GM23248 (cell line): ENCODE measurements at regions not wholly inside any gene's neighbourhood (a gene's known extent, or its start where the extent isn't known, plus 50 kb on each side); places are given as distances from the start of the nearest gene placed in this dataset.

ENCODE experiments used
- DNase-seq: peaks from one replicate; pipeline ENCODE4 v3.0.0-alpha.2; 2015
- H2AFZ ChIP-seq: fragments of 200-600 bp; sonication (generic); 2 replicates; pipeline ENCODE4 v1.6.1; 2016; ENCODE audit warnings: antibody characterized with exemption
- H3F3A ChIP-seq: fragments of 200-600 bp; sonication (generic); 2 replicates; pipeline ENCODE4 v1.6.1; 2016; ENCODE audit warnings: mild to moderate bottlenecking, antibody characterized with exemption, mixed run types; ENCODE audit not compliant: insufficient read depth
- H3K27ac ChIP-seq: fragments of 200-600 bp; sonication (generic); 2 replicates; pipeline ENCODE4 v1.5.1; 2016; ENCODE audit warnings: mild to moderate bottlenecking
- H3K27me3 ChIP-seq: fragments of 200-600 bp; sonication (generic); replicated peaks from 2 replicates; pipeline ENCODE4 v1.6.1; 2016; ENCODE audit warnings: mild to moderate bottlenecking; ENCODE audit not compliant: insufficient read depth
- H3K36me3 ChIP-seq: fragments of 200-600 bp; sonication (generic); 2 replicates; pipeline ENCODE4 v1.6.1; 2016; ENCODE audit warnings: low read depth, mild to moderate bottlenecking
- H3K4me1 ChIP-seq: fragments of 200-600 bp; sonication (generic); 2 replicates; pipeline ENCODE4 v1.6.1; 2016; ENCODE audit warnings: mild to moderate bottlenecking; ENCODE audit not compliant: insufficient read depth
- H3K4me2 ChIP-seq: fragments of 200-600 bp; sonication (generic); one replicate; pipeline ENCODE4 v1.6.1; 2016; ENCODE audit warnings: mild to moderate bottlenecking; ENCODE audit not compliant: unreplicated experiment
- H3K4me3 ChIP-seq: fragments of 200-600 bp; sonication (generic); 2 replicates; pipeline ENCODE4 v1.5.1; 2016; ENCODE audit warnings: mild to moderate bottlenecking
- H3K79me2 ChIP-seq: fragments of 200-600 bp; sonication (generic); 2 replicates; pipeline ENCODE4 v1.6.1; 2016; ENCODE audit warnings: mild to moderate bottlenecking; ENCODE audit not compliant: insufficient read depth
- H3K9ac ChIP-seq: fragments of 200-600 bp; sonication (generic); 2 replicates; pipeline ENCODE4 v1.6.1; 2016; ENCODE audit warnings: mild to moderate bottlenecking
- H3K9me2 ChIP-seq: fragments of 200-600 bp; sonication (generic); 2 replicates; pipeline ENCODE4 v1.6.1; 2016; ENCODE audit warnings: mixed run types, mild to moderate bottlenecking, moderate library complexity; ENCODE audit not compliant: insufficient read depth
- H3K9me3 ChIP-seq: fragments of 200-600 bp; sonication (generic); one replicate; pipeline ENCODE4 v1.6.1; 2017; ENCODE audit warnings: low read depth
- H4K20me1 ChIP-seq: fragments of 200-600 bp; sonication (generic); 2 replicates; pipeline ENCODE4 v1.6.0; 2016; ENCODE audit not compliant: insufficient read depth
- EZH2 ChIP-seq: fragments of 200-600 bp; sonication (generic); IDR thresholded peaks from 2 replicates; pipeline ENCODE4 v1.6.1; 2018; ENCODE audit warnings: antibody characterized with exemption, mild to moderate bottlenecking; ENCODE audit not compliant: insufficient read depth, poor library complexity, severe bottlenecking
- EZH2phosphoT487 ChIP-seq: fragments of 200-600 bp; sonication (generic); IDR thresholded peaks from 2 replicates; pipeline ENCODE4 v1.6.1; 2018; ENCODE audit warnings: antibody characterized with exemption, moderate library complexity, mild to moderate bottlenecking, low read depth; ENCODE audit not compliant: insufficient read depth
- WGBS, 2 experiments: methylation state at CpG; one replicate each; pipeline ENCODE4 v1.1.6; 2015 to 2017; ENCODE audit warnings: low lambda C conversion rate in 2 of 2, low coverage in 1 of 2; ENCODE audit errors: missing lambda C conversion rate in 2 of 2; 5-methylcytosine and 5-hydroxymethylcytosine counted together
- in situ Hi-C: fragments of 300-500 bp; cut with MboI; formaldehyde crosslinking; loops from 2 replicates; pipeline ENCODE4 v1.15.0; 2020

- H3K4me2 ChIP-seq, result no peak overlapping the region
- no peak overlapping the region for H3K27ac ChIP-seq
- TF ChIP-seq EZH2 (no peak), EZH2phosphoT487 (no peak)
- H3F3A ChIP-seq, result no peaks in the 10 kb centered on the region
- no peaks in the 10 kb centered on the region for H3K9me2 ChIP-seq
- DNase-seq, result no peak
- H3K36me3 ChIP-seq, result no peaks in the 10 kb centered on the region
- H3K4me1 ChIP-seq, result peaks cover under 1% of the 10 kb centered on the region; the same call in 1 of the 2 replicates
- in situ Hi-C loops, result no loop called here
- H3K9ac ChIP-seq, result no peak overlapping the region
- no peaks in the 10 kb centered on the region for H3K79me2 ChIP-seq
- H4K20me1 ChIP-seq, result no peaks in the 10 kb centered on the region
- H3K9me3 ChIP-seq, result no peaks in the 10 kb centered on the region
- no peak overlapping the region for H2AFZ ChIP-seq
- no peaks in the 10 kb centered on the region for H3K27me3 ChIP-seq
- no peak overlapping the region for H3K4me3 ChIP-seq
Measured at GRCh38 chr1:58988752-58989151, 204.9 kb upstream of the JUN start.

DNA sequence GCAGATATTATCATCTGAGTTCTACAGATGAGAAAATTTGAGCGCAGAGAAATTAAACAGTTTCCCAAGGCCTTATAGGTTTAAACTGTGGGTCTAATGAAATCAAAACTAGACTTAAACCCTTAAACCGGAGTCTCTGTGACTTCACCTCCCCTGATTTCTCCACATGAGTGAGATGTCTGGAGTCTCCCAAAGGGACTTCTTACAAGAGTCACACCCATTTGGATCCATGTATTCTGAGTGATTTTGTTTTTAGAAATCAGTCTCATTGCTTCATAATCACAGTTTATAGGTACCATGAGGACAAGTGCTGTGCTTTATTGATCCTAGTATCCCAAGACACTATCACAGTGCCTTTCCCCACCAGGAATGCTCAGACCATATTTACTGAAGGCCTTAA, 206.0 kb upstream of the JUN start:
- Histone ChIP-seq H3K27ac (no peak overlapping the region), H2AFZ (no peak overlapping the region), H3K4me2 (no peak overlapping the region), H3K36me3 (no peaks in the 10 kb centered on the region), H3K4me1 (no peaks in the 10 kb centered on the region), H3F3A (no peaks in the 10 kb centered on the region), H3K9me3 (no peaks in the 10 kb centered on the region), H3K27me3 (no peaks in the 10 kb centered on the region), H3K79me2 (no peaks in the 10 kb centered on the region), H3K9ac (no peak overlapping the region), H3K9me2 (no peaks in the 10 kb centered on the region), H4K20me1 (no peaks in the 10 kb centered on the region), H3K4me3 (no peak overlapping the region)
- no peak for TF ChIP-seq EZH2
- TF ChIP-seq EZH2phosphoT487, result no peak
- no peak for DNase-seq
- WGBS, 2 experiments, result 57 to 61% methylated on average over 2 of the region's 2 CpGs
- in situ Hi-C loops, result no loop called here

- no peak overlapping the region for H2AFZ ChIP-seq
- WGBS, 2 experiments, result 92 to 93% methylated on average over 1 of the region's 1 CpG
- no peak overlapping the region for H3K4me3 ChIP-seq
- no peaks in the 10 kb centered on the region for H3F3A ChIP-seq
- no peaks in the 10 kb centered on the region for H3K9me2 ChIP-seq
- H3K36me3 ChIP-seq, result no peaks in the 10 kb centered on the region
- in situ Hi-C loops, result no loop called here
- no peaks in the 10 kb centered on the region for H3K27me3 ChIP-seq
- no peaks in the 10 kb centered on the region for H3K9me3 ChIP-seq
- no peak overlapping the region for H3K27ac ChIP-seq
- TF ChIP-seq EZH2phosphoT487, result no peak
- no peak for TF ChIP-seq EZH2
- H3K79me2 ChIP-seq, result no peaks in the 10 kb centered on the region
- no peaks in the 10 kb centered on the region for H3K4me1 ChIP-seq
- no peak for DNase-seq
- no peaks in the 10 kb centered on the region for H4K20me1 ChIP-seq
- H3K9ac ChIP-seq, result no peak overlapping the region
- no peak overlapping the region for H3K4me2 ChIP-seq
Measured at GRCh38 chr1:58991305-58991704, 207.5 kb upstream of the JUN start.

DNA sequence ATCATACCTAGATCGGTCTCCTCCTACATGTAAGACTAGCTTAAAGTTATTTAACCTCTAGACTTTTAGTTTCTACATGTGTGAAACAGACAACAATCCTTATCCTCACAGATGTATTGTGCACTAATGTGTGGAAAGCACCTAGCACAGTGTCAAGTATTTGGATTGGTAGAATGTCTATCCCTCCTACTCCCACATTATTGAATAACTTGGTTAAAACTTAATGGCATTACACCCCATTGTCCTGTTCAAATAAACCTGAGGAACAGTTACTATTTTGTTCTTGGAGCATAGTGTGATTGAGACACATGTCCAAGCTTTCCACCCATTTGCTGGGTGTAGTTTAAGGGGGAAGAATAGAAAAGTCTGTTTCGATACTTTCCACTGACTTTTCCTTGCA, 208.8 kb upstream of the JUN start:
- H3K79me2 ChIP-seq, result no peaks in the 10 kb centered on the region
- no peaks in the 10 kb centered on the region for H3F3A ChIP-seq
- H3K4me1 ChIP-seq, result no peaks in the 10 kb centered on the region
- H3K36me3 ChIP-seq, result no peaks in the 10 kb centered on the region
- no peak overlapping the region for H3K4me2 ChIP-seq
- no peak overlapping the region for H3K27ac ChIP-seq
- no peak overlapping the region for H3K9ac ChIP-seq
- H3K9me2 ChIP-seq, result no peaks in the 10 kb centered on the region
- DNase-seq, result no peak
- in situ Hi-C loops, result no loop called here
- no peaks in the 10 kb centered on the region for H3K27me3 ChIP-seq
- no peak overlapping the region for H3K4me3 ChIP-seq
- H4K20me1 ChIP-seq, result no peaks in the 10 kb centered on the region
- no peaks in the 10 kb centered on the region for H3K9me3 ChIP-seq
- H2AFZ ChIP-seq, result no peak overlapping the region
- TF ChIP-seq EZH2phosphoT487, result no peak
- TF ChIP-seq EZH2, result no peak
- 97 to 100% methylated on average over 2 of the region's 2 CpGs for WGBS, 2 experiments

DNA sequence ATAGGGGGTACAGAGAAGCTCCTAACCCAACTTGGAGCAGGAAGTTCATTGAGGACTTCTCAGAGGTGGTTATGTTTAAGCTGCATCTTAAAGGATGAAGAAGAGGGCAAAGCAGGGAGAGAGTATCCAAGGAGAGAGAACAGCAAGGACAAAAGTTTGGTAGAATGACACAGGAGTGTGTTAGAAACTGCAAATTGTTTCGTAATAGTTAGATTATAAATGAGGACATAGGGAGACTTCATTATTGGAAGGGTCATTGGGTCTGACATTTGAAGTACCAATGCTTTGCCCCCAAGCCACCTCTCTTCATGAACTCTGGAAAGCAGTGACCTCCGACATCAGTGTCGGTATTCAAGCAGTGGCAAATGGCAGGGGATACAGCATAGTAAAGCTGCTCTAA, 209.6 kb upstream of the JUN start:
- TF ChIP-seq EZH2 (no peak), EZH2phosphoT487 (no peak)
- H3K79me2 ChIP-seq, result no peaks in the 10 kb centered on the region
- no peaks in the 10 kb centered on the region for H3F3A ChIP-seq
- H3K9me3 ChIP-seq, result no peaks in the 10 kb centered on the region
- no peaks in the 10 kb centered on the region for H3K4me1 ChIP-seq
- H3K36me3 ChIP-seq, result no peaks in the 10 kb centered on the region
- H3K4me2 ChIP-seq, result no peak overlapping the region
- no peak for DNase-seq
- H3K9ac ChIP-seq, result no peak overlapping the region
- no peak overlapping the region for H3K4me3 ChIP-seq
- H3K27me3 ChIP-seq, result no peaks in the 10 kb centered on the region
- H3K9me2 ChIP-seq, result no peaks in the 10 kb centered on the region
- H4K20me1 ChIP-seq, result no peaks in the 10 kb centered on the region
- 93 to 96% methylated on average over 3 of the region's 3 CpGs for WGBS, 2 experiments
- H2AFZ ChIP-seq, result no peak overlapping the region
- in situ Hi-C loops, result no loop called here
- H3K27ac ChIP-seq, result no peak overlapping the region
